HL-60 (cell line): ENCODE measurements at regions not wholly inside any gene's neighbourhood (a gene's known extent, or its start where the extent isn't known, plus 50 kb on each side); places are given as distances from the start of the nearest gene placed in this dataset.

Source experiments
- GABPA ChIP-seq: IDR thresholded peaks from 2 replicates; pipeline ENCODE4 v1.6.1; 2012; ENCODE audit warnings: low read depth
- TF ChIP-seq, protein P1 (sequence below): IDR thresholded peaks from one replicate; pipeline ENCODE4 v1.5.1; 2011; ENCODE audit warnings: low read length, control low read depth, inconsistent platforms; ENCODE audit not compliant: insufficient read depth

DNA sequence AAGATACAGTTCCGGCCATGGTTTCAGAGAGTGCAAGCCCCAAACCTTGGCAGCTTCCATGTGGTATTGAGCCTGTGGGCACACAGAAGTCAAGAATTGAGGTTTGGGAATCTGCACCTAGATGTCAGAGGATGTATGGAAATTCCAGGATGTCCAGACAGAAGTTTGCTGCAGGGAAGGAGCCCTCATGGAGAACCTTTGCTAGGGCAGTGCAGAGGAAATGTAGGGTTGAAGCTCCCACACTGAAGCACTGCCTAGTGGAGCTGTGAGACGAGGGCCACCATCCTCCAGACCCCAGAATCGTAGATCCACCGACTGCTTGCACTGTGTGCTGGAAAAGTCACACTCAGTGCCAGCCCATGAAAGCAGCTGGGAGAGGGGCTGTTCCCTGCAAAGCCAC, 267.5 kb downstream of the OGFRL1 start:
- TF ChIP-seq, protein P1, sequence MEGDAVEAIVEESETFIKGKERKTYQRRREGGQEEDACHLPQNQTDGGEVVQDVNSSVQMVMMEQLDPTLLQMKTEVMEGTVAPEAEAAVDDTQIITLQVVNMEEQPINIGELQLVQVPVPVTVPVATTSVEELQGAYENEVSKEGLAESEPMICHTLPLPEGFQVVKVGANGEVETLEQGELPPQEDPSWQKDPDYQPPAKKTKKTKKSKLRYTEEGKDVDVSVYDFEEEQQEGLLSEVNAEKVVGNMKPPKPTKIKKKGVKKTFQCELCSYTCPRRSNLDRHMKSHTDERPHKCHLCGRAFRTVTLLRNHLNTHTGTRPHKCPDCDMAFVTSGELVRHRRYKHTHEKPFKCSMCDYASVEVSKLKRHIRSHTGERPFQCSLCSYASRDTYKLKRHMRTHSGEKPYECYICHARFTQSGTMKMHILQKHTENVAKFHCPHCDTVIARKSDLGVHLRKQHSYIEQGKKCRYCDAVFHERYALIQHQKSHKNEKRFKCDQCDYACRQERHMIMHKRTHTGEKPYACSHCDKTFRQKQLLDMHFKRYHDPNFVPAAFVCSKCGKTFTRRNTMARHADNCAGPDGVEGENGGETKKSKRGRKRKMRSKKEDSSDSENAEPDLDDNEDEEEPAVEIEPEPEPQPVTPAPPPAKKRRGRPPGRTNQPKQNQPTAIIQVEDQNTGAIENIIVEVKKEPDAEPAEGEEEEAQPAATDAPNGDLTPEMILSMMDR = no peak
- no peak for TF ChIP-seq GABPA
